Choroid plexus epithelial cell (primary cell): ENCODE measurements at regions not wholly inside any gene's neighbourhood (a gene's known extent, or its start where the extent isn't known, plus 50 kb on each side); places are given as distances from the start of the nearest gene placed in this dataset.

ENCODE experiments used
- DNase-seq: peaks from one replicate; pipeline ENCODE4 v3.0.0-alpha.2; 2010; ENCODE audit warnings: low read depth
- H3K4me3 ChIP-seq: 2 replicates; pipeline ENCODE4 v1.5.1; 2011; ENCODE audit warnings: low read depth, mild to moderate bottlenecking, control low read depth, low read length, moderate library complexity
- CTCF ChIP-seq: conservative IDR thresholded peaks from 2 replicates; pipeline ENCODE4 v1.5.1; 2011; ENCODE audit warnings: low read depth, mild to moderate bottlenecking, control low read depth, inconsistent platforms, low read length, moderate library complexity

GRCh38 chr11:104221455-104221854, 57.5 kb upstream of the PDGFD start:
- no peak overlapping the region for H3K4me3 ChIP-seq
- TF ChIP-seq CTCF = no peak
- no peak for DNase-seq

DNA sequence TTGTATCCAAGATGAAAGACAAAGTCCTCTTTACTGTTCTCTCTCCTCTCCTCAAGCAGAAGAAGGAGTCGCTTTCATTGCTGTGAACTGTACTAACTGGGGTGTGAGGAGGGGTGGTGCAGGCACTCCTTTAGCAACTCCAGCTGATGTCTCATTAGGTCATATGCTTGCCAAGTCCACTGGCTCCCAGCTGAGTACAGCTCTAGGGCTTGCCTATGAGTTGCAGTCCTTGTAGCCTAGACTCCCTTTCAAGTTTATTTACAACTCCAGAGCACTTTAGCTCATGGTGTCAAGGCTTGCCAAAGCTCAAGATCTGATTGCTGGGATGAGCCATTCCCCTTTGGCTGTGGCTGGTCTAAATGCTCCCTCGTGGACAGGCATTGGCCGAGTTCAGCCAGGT, 55.1 kb upstream of the PDGFD start:
- H3K4me3 ChIP-seq = no peak overlapping the region
- DNase-seq = peak; percentile 61
- no peak for TF ChIP-seq CTCF

DNA sequence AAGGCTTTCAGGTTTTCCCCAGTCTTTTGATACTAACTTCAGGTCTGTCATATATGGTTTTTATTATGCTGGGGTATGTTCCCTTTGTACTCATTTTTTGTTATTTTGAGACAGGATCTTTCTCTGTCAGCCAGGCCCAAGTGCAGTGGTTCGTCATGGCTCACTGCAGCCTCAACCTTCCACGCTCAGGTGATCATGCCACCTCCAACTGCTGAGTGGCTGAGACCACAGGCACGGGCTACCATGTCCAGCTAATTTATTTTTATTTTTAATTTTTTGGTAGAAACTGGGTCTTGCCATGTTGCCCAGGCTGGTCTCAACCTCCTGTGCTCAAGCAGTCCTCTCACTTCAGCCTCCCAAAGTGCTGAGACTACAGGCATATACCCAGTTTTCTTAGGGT, 50.6 kb upstream of the PDGFD start:
- no peak for DNase-seq
- no peak overlapping the region for H3K4me3 ChIP-seq
- TF ChIP-seq CTCF = no peak
